Gastrocnemius medialis (tissue), 4 donors: ENCODE measurements at regions not wholly inside any gene's neighbourhood (a gene's known extent, or its start where the extent isn't known, plus 50 kb on each side); places are given as distances from the start of the nearest gene placed in this dataset.

Source experiments
- ATAC-seq, 2 donors: fragments of 150-250 bp; one replicate each; pipeline ENCODE4 v1.9.1; 2016
- DNase-seq, 2 donors: peaks; one replicate each; pipeline ENCODE4 v3.0.0-alpha.2; 2019
- H3K27ac ChIP-seq, 4 donors: fragments of 200-600 bp; sonication (generic); 1 replicate in 1 of 4; 2 replicates in 3 of 4; pipeline ENCODE4 v1.5.1; 2016 to 2018; ENCODE audit warnings: mild to moderate bottlenecking in 2 of 4, moderate library complexity in 1 of 4
- H3K27me3 ChIP-seq, 3 donors: fragments of 200-600 bp; sonication (generic) in 2 of 3; 1 replicate in 1 of 3; 2 replicates in 2 of 3; pipeline versions ENCODE4 v1.5.1 to v1.6.0; 2016 to 2019; ENCODE audit warnings: mild to moderate bottlenecking in 1 of 3, moderate library complexity in 1 of 3
- H3K36me3 ChIP-seq, 2 donors: fragments of 200-600 bp; sonication (generic) in 1 of 2; one replicate each; pipeline ENCODE4 v1.5.1; 2017 to 2018
- H3K4me1 ChIP-seq, 2 donors: fragments of 200-600 bp; sonication (generic) in 1 of 2; one replicate each; pipeline ENCODE4 v1.5.1; 2016 to 2017; ENCODE audit warnings: mild to moderate bottlenecking in 2 of 2
- H3K4me3 ChIP-seq, 4 donors: fragments of 200-600 bp; sonication (generic) in 3 of 4; 1 replicate in 1 of 4; 2 replicates in 3 of 4; pipeline ENCODE4 v1.5.1; 2016 to 2019; ENCODE audit warnings: mild to moderate bottlenecking in 2 of 4
- H3K9me3 ChIP-seq, 3 donors: fragments of 200-600 bp; sonication (generic) in 2 of 3; 1 replicate in 1 of 3; 2 replicates in 2 of 3; pipeline ENCODE4 v1.5.1; 2016 to 2019
- POLR2A ChIP-seq, 2 donors: fragments of 450-650 bp; IDR thresholded peaks; one replicate each; pipeline ENCODE4 v1.6.1; 2017; ENCODE audit warnings: antibody characterized with exemption in 2 of 2, mild to moderate bottlenecking in 2 of 2, moderate library complexity in 2 of 2
- in situ Hi-C, 4 donors: fragments of 200-750 bp; cut with MboI; loops; one replicate each; pipeline versions ENCODE4 v1.15.0 to v1.8.0; 2017; ENCODE audit warnings: low sequenced_read_pairs in 4 of 4
- intact Hi-C: fragments of 100-400 bp; cut with DNase I; formaldehyde crosslinking; loops from one replicate; pipeline ENCODE4 v1.15.1; 2023; ENCODE audit warnings: low total_unique reads
- TF ChIP-seq, protein P1 (sequence below), 5 experiments: fragments of 450-650 bp in 3 of 5; fragments of 200-600 bp in 2 of 5; sonication (generic) in 2 of 5; IDR thresholded peaks in 4 of 5; conservative IDR thresholded peaks in 1 of 5; 1 replicate in 4 of 5; 2 replicates in 1 of 5; pipeline ENCODE4 v1.5.1; 2016 to 2019; ENCODE audit warnings: antibody characterized with exemption in 5 of 5, mild to moderate bottlenecking in 3 of 5, moderate library complexity in 3 of 5

- Histone ChIP-seq H3K36me3 (no peaks in the 10 kb centered on the region), H3K4me1 (no peaks in the 10 kb centered on the region), H3K27ac (no peak overlapping the region), H3K9me3 (no peaks in the 10 kb centered on the region), H3K27me3 (no peaks in the 10 kb centered on the region), H3K4me3 (no peak overlapping the region)
- TF ChIP-seq, protein P1, sequence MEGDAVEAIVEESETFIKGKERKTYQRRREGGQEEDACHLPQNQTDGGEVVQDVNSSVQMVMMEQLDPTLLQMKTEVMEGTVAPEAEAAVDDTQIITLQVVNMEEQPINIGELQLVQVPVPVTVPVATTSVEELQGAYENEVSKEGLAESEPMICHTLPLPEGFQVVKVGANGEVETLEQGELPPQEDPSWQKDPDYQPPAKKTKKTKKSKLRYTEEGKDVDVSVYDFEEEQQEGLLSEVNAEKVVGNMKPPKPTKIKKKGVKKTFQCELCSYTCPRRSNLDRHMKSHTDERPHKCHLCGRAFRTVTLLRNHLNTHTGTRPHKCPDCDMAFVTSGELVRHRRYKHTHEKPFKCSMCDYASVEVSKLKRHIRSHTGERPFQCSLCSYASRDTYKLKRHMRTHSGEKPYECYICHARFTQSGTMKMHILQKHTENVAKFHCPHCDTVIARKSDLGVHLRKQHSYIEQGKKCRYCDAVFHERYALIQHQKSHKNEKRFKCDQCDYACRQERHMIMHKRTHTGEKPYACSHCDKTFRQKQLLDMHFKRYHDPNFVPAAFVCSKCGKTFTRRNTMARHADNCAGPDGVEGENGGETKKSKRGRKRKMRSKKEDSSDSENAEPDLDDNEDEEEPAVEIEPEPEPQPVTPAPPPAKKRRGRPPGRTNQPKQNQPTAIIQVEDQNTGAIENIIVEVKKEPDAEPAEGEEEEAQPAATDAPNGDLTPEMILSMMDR (IDR thresholded peaks at IDR 0.05 in 4 of 5, conservative IDR thresholded peaks at IDR 0.05 in 1 of 5) = no peak
- no peak for TF ChIP-seq POLR2A (IDR thresholded peaks at IDR 0.05)
- ATAC-seq (no peak), DNase-seq (no peak)
- in situ Hi-C loops = no loop called here
- intact Hi-C loops = no loop called here
Observed at GRCh38 chr3:168823466-168823865, 727.7 kb upstream of the GOLIM4 start.

DNA sequence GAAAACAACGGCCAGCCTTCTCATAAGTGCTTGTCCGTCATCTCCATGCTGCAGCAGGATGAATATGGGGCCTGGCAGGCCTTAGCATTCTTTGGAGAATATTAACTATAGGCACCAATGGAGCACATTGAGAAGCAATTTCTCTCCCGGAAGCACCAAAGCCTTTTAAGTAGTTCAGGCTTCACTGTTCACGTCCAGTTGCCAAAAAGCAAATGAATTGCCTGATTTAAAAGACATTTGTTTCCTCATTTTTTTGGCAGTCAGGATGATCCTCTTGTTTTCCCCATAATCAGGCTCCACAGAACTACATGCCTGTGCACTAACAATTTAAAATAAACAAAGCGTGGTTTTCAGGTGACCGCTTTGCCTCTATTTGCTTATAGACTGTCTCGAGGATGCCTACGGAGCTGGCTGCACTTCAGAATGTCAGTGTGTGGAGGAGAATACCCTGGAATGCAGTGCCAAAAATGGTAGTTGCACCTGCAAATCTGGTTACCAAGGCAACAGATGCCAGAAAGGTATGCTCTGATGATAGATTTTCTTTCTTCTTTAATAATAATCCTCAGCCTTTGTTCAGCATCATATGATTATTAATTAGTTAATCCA, 725.2 kb upstream of the GOLIM4 start:
- intact Hi-C loops = no loop called here
- no peak for ATAC-seq
- no peaks in the 10 kb centered on the region for H3K27me3 ChIP-seq
- no peak overlapping the region for H3K27ac ChIP-seq
- no peak for DNase-seq
- no peak overlapping the region for H3K4me3 ChIP-seq
- TF ChIP-seq POLR2A (IDR thresholded peaks at IDR 0.05) = no peak
- TF ChIP-seq, protein P1 (IDR thresholded peaks at IDR 0.05 in 4 of 5, conservative IDR thresholded peaks at IDR 0.05 in 1 of 5) = no peak
- in situ Hi-C loops = no loop called here
- H3K36me3 ChIP-seq = no peaks in the 10 kb centered on the region
- H3K9me3 ChIP-seq = no peaks in the 10 kb centered on the region
- no peaks in the 10 kb centered on the region for H3K4me1 ChIP-seq

DNA sequence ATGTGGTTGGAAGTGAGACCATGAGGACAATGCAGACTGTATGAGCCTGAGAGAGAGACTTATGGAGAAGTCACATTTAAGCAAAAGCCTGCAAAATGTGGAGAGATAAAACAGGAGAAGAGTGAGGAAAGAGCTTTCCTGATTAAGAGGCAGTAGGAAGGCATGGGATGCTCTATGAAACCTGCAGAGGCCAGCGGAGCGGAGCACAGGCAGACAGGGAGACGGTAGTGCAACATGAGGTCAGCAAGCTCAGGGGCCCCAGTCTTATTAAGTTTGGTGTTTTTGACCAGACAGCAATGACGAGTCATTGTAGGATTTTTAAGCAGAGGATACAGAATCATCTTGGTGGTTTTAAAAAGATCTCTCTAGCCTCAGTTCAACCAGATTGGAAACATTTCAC, 721.5 kb upstream of the GOLIM4 start:
- intact Hi-C loops = no loop called here
- ATAC-seq = no peak
- Histone ChIP-seq H3K27ac (no peak overlapping the region), H3K27me3 (no peaks in the 10 kb centered on the region), H3K4me1 (no peaks in the 10 kb centered on the region), H3K36me3 (no peaks in the 10 kb centered on the region), H3K9me3 (no peaks in the 10 kb centered on the region), H3K4me3 (no peak overlapping the region)
- DNase-seq = no peak
- in situ Hi-C loops = no loop called here
- TF ChIP-seq, protein P1 (IDR thresholded peaks at IDR 0.05 in 4 of 5, conservative IDR thresholded peaks at IDR 0.05 in 1 of 5) = no peak
- TF ChIP-seq POLR2A (IDR thresholded peaks at IDR 0.05) = no peak

DNA sequence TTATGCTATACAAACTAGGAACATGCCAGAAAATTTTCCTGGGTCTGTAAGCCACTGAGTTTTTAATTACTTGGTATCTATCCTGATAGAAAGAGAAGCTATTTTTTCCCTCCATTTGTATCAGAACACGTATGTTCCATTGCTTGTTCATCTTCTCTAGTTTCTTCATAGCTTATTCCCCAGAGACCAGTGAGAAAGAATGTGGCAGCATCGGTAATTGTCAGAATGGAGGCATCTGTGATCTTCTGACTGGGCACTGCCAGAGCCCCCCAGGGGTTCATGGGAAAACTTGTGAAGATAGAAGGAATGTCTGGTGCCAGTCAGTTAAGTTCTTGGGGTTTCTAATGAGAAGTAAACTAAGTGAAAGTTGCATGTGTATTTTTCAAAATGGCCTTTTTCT, 720.2 kb upstream of the GOLIM4 start:
- Histone ChIP-seq H3K4me1 (no peaks in the 10 kb centered on the region), H3K27me3 (no peaks in the 10 kb centered on the region), H3K36me3 (no peaks in the 10 kb centered on the region), H3K27ac (no peak overlapping the region), H3K9me3 (no peaks in the 10 kb centered on the region), H3K4me3 (no peak overlapping the region)
- in situ Hi-C loops (no loop called here), intact Hi-C loops (no loop called here)
- ATAC-seq (no peak), DNase-seq (no peak)
- TF ChIP-seq, protein P1 (IDR thresholded peaks at IDR 0.05 in 4 of 5, conservative IDR thresholded peaks at IDR 0.05 in 1 of 5) = no peak
- no peak for TF ChIP-seq POLR2A (IDR thresholded peaks at IDR 0.05)

DNA sequence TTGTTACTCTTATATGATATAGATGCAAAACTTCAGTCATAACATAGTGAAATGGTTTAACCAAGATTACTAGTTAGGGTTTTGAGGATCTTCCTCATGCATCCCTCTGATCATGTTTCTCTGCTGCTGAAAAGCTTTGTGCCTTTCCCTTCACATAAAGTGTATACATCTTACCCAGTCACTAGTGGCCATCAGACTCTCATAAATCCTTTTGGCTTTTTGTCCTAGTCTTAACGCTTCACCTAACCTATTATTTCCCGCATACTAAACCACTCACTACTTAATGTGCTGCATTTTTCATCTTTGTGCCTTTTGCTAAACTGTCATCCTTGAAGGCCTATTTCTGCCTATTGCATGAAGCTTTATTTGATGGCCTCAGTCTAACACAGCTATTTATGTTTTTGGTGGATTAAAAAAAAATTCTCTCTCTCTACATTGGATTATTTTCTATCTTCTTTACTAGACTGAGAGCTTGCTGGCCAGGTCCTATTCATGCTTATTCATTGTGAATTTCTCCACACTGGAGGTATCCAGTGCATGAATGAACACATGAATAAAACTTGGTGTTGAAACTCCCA, 717.6 kb upstream of the GOLIM4 start:
- in situ Hi-C loops (no loop called here), intact Hi-C loops (no loop called here)
- TF ChIP-seq, protein P1 (IDR thresholded peaks at IDR 0.05 in 4 of 5, conservative IDR thresholded peaks at IDR 0.05 in 1 of 5) = no peak
- TF ChIP-seq POLR2A (IDR thresholded peaks at IDR 0.05) = no peak
- no peak for DNase-seq
- Histone ChIP-seq H3K4me1 (no peaks in the 10 kb centered on the region), H3K9me3 (no peaks in the 10 kb centered on the region), H3K27ac (no peak overlapping the region), H3K4me3 (no peak overlapping the region), H3K27me3 (no peaks in the 10 kb centered on the region), H3K36me3 (no peaks in the 10 kb centered on the region)
- ATAC-seq = no peak
